Endothelial cell of umbilical vein (primary cell): ENCODE measurements at regions not wholly inside any gene's neighbourhood (a gene's known extent, or its start where the extent isn't known, plus 50 kb on each side); places are given as distances from the start of the nearest gene placed in this dataset.

Source experiments
- BruUV-seq: library from RNA; stranded (reverse); fragments of 400-500 nt; replicated peaks from 2 replicates; lab custom pipeline; 2021; lab: Mats Ljungman, UMichigan
- CTCF ChIA-PET: fragments of 300-600, 350-600 bp; sonication (Branson Sonifier 250); formaldehyde crosslinking; loops from one replicate; lab custom pipeline; 2021; ENCODE audit warnings: antibody characterized with exemption, inconsistent platforms; lab: Charles Lee
- POLR2A ChIA-PET: fragments of 300-600, 350-600 bp; sonication (Branson Sonifier 250); formaldehyde crosslinking; loops from one replicate; lab custom pipeline; 2021; ENCODE audit warnings: antibody characterized with exemption, inconsistent platforms; lab: Charles Lee
- DNase-seq: peaks from one replicate; pipeline ENCODE4 v3.0.0-alpha.2; 2011; ENCODE audit warnings: low read depth, low spot score
- FAIRE-seq: peaks from 2 replicates; lab custom pipeline; 2011; peaks lifted over from hg19 to GRCh38; lab: Jason Lieb, UNC
- H2AFZ ChIP-seq: 2 replicates; pipeline ENCODE4 v1.6.0; 2012; ENCODE audit warnings: low read depth, low read length, control low read depth, inconsistent platforms
- H3K27ac ChIP-seq: 2 replicates; pipeline ENCODE4 v1.5.1; 2011; ENCODE audit warnings: low read depth, mild to moderate bottlenecking, control low read depth, low read length, moderate library complexity; ENCODE audit not compliant: insufficient read depth
- H3K27me3 ChIP-seq, 2 experiments: 2 replicates each; pipeline versions ENCODE4 v1.6.0 to v1.6.1; 2011; ENCODE audit warnings: low read length in 2 of 2, mixed read lengths in 1 of 2; ENCODE audit not compliant: control insufficient read depth in 2 of 2, insufficient read depth in 2 of 2
- H3K36me3 ChIP-seq, 2 experiments: 2 replicates in 1 of 2; 3 replicates in 1 of 2; pipeline ENCODE4 v1.5.1; 2011; ENCODE audit warnings: low read length in 2 of 2, mild to moderate bottlenecking in 1 of 2, moderate library complexity in 1 of 2; ENCODE audit not compliant: control insufficient read depth in 2 of 2, insufficient read depth in 2 of 2; ENCODE audit errors: extremely low read depth in 1 of 2
- H3K4me1 ChIP-seq: 3 replicates; pipeline ENCODE4 v1.5.1; 2011; ENCODE audit warnings: mild to moderate bottlenecking, low read length; ENCODE audit not compliant: control insufficient read depth, insufficient read depth; ENCODE audit errors: extremely low read depth
- H3K4me2 ChIP-seq: 2 replicates; pipeline ENCODE4 v1.6.1; 2011; ENCODE audit warnings: low read length, control low read depth, mixed read lengths; ENCODE audit not compliant: insufficient read depth
- H3K4me3 ChIP-seq, 3 experiments: fragments of 200-600 bp in 1 of 3; sonication (generic), shearing (Covaris generic) in 1 of 3; replicated peaks in 1 of 3; 2 replicates each; pipeline ENCODE4 v1.5.1; 2011 to 2016; ENCODE audit warnings: control low read depth in 3 of 3, low read length in 3 of 3, mild to moderate bottlenecking in 2 of 3, inconsistent platforms in 1 of 3, low read depth in 1 of 3, moderate library complexity in 1 of 3; ENCODE audit not compliant: insufficient read depth in 1 of 3
- H3K79me2 ChIP-seq: 2 replicates; pipeline ENCODE4 v1.6.0; 2012; ENCODE audit warnings: low read length, inconsistent platforms; ENCODE audit not compliant: control insufficient read depth, insufficient read depth
- H3K9ac ChIP-seq: replicated peaks from 2 replicates; pipeline ENCODE3; 2011; ENCODE audit warnings: low read length, control low read depth; ENCODE audit not compliant: insufficient read depth; ENCODE audit errors: extremely low read depth
- H3K9me1 ChIP-seq: replicated peaks from 3 replicates; pipeline ENCODE4 v1.6.0; 2011; ENCODE audit warnings: mild to moderate bottlenecking, low read length; ENCODE audit not compliant: control insufficient read depth, insufficient read depth; ENCODE audit errors: extremely low read depth
- H3K9me3 ChIP-seq: replicated peaks from 2 replicates; pipeline ENCODE4 v1.5.1; 2012; ENCODE audit warnings: low read length, inconsistent platforms; ENCODE audit not compliant: control insufficient read depth, insufficient read depth
- H4K20me1 ChIP-seq: replicated peaks from 2 replicates; pipeline ENCODE3; 2011; ENCODE audit warnings: mild to moderate bottlenecking, low read length; ENCODE audit not compliant: control insufficient read depth, insufficient read depth; ENCODE audit errors: extremely low read depth
- GATA2 ChIP-seq: IDR thresholded peaks from 2 replicates; pipeline ENCODE4 v1.7.0; 2011; ENCODE audit warnings: low read depth, mild to moderate bottlenecking, moderate library complexity, mixed read lengths, low read length; ENCODE audit not compliant: insufficient read length, insufficient read depth
- MYC ChIP-seq: IDR thresholded peaks from one replicate; pipeline ENCODE4 v1.6.1; 2011; ENCODE audit warnings: mild to moderate bottlenecking, low read depth, low read length
- dilution Hi-C: fragments of 300-500 bp; cut with MboI; formaldehyde crosslinking; loops from one replicate; pipeline ENCODE4 v1.15.0; 2019; ENCODE audit warnings: low sequenced_read_pairs; ENCODE audit not compliant: extremely low pct_ligation_motif_present
- intact Hi-C: fragments of 100-400 bp; cut with micrococcal nuclease; formaldehyde crosslinking; loops from one replicate; pipeline ENCODE4 v1.10.0; 2022

- dilution Hi-C loops (no loop called here), intact Hi-C loops (no loop called here)
- Histone ChIP-seq H3K4me2 (no peak overlapping the region), H3K9me1 (no peaks in the 10 kb centered on the region), H3K27ac (no peak overlapping the region), H4K20me1 (no peaks in the 10 kb centered on the region), H3K27me3 (no peaks in the 10 kb centered on the region), H2AFZ (no peak overlapping the region), H3K36me3 (no peaks in the 10 kb centered on the region), H3K4me1 (no peaks in the 10 kb centered on the region), H3K9ac (no peak overlapping the region), H3K4me3 (no peak overlapping the region), H3K9me3 (peaks cover 2% of the 10 kb centered on the region), H3K79me2 (no peaks in the 10 kb centered on the region)
- no TSS peak for BruUV-seq
- FAIRE-seq (no peak), DNase-seq (no peak)
- TF ChIP-seq MYC = no peak
- CTCF ChIA-PET = no interaction called here
- POLR2A ChIA-PET = no interaction called here
Measured at GRCh38 chr5:175021841-175022625, 297.7 kb downstream of the MSX2 start.

GRCh38 chr5:175021321-175021720, 296.9 kb downstream of the MSX2 start:
- no peak for FAIRE-seq
- CTCF ChIA-PET = no interaction called here
- no TSS peak for BruUV-seq

More at GRCh38 chr5:175021321-175021720, 296.9 kb downstream of the MSX2 start:
- H3K36me3 ChIP-seq = no peaks in the 10 kb centered on the region
- H3K79me2 ChIP-seq = no peaks in the 10 kb centered on the region
- no peak for TF ChIP-seq GATA2
- no peak for DNase-seq
- H4K20me1 ChIP-seq = no peaks in the 10 kb centered on the region
- no peaks in the 10 kb centered on the region for H3K4me1 ChIP-seq
- dilution Hi-C loops = no loop called here
- no peak overlapping the region for H3K4me3 ChIP-seq
- POLR2A ChIA-PET = no interaction called here
- H3K27ac ChIP-seq = no peak overlapping the region
- H3K9me3 ChIP-seq = peaks cover 2% of the 10 kb centered on the region
- no peak overlapping the region for H2AFZ ChIP-seq
- H3K4me2 ChIP-seq = no peak overlapping the region
- H3K9ac ChIP-seq = no peak overlapping the region
- H3K9me1 ChIP-seq = no peaks in the 10 kb centered on the region
- H3K27me3 ChIP-seq = no peaks in the 10 kb centered on the region
- intact Hi-C loops = no loop called here
